Type B pancreatic cell (in vitro differentiated cells): ENCODE measurements at regions not wholly inside any gene's neighbourhood (a gene's known extent, or its start where the extent isn't known, plus 50 kb on each side); places are given as distances from the start of the nearest gene placed in this dataset.

Experiments
- DNase-seq: peaks from one replicate; pipeline ENCODE4 v3.0.0; 2021; ENCODE audit warnings: mixed read lengths; ENCODE audit not compliant: unreplicated experiment; ENCODE audit errors: extremely low spot score
- H3K27ac Mint-ChIP-seq: 2 replicates; pipeline ENCODE4 v1.8.0; 2021; ENCODE audit warnings: mild to moderate bottlenecking, mixed read lengths
- H3K27me3 Mint-ChIP-seq: 2 replicates; pipeline ENCODE4 v1.8.0; 2021; ENCODE audit warnings: mixed read lengths
- H3K36me3 Mint-ChIP-seq: 2 replicates; pipeline ENCODE4 v1.8.0; 2021; ENCODE audit warnings: mixed read lengths
- H3K4me1 Mint-ChIP-seq: one replicate; pipeline ENCODE4 v1.8.0; 2021; ENCODE audit warnings: mixed read lengths; ENCODE audit not compliant: unreplicated experiment
- H3K4me3 Mint-ChIP-seq: 2 replicates; pipeline ENCODE4 v1.8.0; 2021; ENCODE audit warnings: mild to moderate bottlenecking, mixed read lengths
- H3K9me3 Mint-ChIP-seq: 2 replicates; pipeline ENCODE4 v1.8.0; 2021; ENCODE audit warnings: mixed read lengths
- TF ChIP-seq, protein P1 (sequence below): fragments of 200-600 bp; sonication (generic); conservative IDR thresholded peaks from 2 replicates; pipeline ENCODE4 v1.5.0; 2021; ENCODE audit warnings: antibody characterized with exemption, mild to moderate bottlenecking

DNA sequence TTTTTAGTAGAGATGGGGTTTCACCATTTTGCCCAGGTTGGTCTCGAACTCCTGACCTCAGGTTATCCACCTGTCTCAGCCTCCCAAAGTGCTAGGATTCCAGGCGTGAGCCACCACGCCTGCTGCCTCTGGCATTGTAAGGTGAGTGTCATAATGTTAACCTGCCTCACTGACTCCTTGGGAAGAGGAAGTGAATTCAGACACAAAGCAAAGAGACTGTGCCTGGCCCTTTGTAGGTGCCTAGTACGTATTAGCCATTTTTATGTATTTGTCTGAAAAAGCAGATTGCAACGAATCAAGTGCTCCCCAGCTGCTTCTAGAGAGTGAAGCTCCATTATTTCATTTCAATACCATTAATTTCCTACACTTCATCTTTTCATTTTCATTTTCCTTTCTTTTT, 260.5 kb downstream of the SAMD5 start:
- Mint-ChIP-seq H3K27ac (no peak overlapping the region), H3K4me1 (peaks cover 4% of the 10 kb centered on the region), H3K9me3 (no peaks in the 10 kb centered on the region), H3K27me3 (no peaks in the 10 kb centered on the region), H3K4me3 (no peak overlapping the region), H3K36me3 (no peaks in the 10 kb centered on the region)
- TF ChIP-seq, protein P1, sequence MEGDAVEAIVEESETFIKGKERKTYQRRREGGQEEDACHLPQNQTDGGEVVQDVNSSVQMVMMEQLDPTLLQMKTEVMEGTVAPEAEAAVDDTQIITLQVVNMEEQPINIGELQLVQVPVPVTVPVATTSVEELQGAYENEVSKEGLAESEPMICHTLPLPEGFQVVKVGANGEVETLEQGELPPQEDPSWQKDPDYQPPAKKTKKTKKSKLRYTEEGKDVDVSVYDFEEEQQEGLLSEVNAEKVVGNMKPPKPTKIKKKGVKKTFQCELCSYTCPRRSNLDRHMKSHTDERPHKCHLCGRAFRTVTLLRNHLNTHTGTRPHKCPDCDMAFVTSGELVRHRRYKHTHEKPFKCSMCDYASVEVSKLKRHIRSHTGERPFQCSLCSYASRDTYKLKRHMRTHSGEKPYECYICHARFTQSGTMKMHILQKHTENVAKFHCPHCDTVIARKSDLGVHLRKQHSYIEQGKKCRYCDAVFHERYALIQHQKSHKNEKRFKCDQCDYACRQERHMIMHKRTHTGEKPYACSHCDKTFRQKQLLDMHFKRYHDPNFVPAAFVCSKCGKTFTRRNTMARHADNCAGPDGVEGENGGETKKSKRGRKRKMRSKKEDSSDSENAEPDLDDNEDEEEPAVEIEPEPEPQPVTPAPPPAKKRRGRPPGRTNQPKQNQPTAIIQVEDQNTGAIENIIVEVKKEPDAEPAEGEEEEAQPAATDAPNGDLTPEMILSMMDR = no peak
- no peak for DNase-seq

DNA sequence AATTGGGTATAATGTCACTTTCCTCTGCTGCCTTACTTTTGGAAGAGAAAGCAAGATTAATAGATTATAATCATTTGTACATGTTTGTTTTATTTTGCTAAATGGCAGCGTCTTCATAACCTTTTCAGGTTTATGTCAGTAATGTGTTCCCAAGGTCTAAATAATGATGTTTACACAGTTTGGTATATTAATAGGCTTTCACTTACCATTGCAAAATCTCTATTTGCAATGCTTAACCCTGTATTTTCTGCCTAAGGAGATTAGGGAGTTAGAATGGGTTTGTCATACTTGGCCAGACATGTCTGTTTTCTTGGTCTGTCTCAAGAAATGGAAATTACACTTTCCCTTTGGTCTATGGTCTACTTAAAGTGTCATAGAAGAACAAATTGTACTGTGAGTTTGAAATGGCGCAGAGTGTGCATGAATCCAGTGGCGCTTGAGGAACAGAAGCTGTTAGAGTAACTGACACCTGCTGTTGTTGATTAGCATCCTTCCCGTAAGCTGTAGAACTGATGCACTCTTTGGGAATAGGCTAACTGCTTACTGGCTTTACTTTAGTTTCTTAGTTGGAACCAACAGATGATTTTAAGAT, 261.1 kb downstream of the SAMD5 start:
- peaks cover 4% of the 10 kb centered on the region for H3K4me1 Mint-ChIP-seq
- H3K9me3 Mint-ChIP-seq = no peaks in the 10 kb centered on the region
- H3K4me3 Mint-ChIP-seq = no peak overlapping the region
- no peaks in the 10 kb centered on the region for H3K36me3 Mint-ChIP-seq
- TF ChIP-seq, protein P1 = no peak
- H3K27ac Mint-ChIP-seq = no peak overlapping the region
- no peaks in the 10 kb centered on the region for H3K27me3 Mint-ChIP-seq
- DNase-seq = no peak

DNA sequence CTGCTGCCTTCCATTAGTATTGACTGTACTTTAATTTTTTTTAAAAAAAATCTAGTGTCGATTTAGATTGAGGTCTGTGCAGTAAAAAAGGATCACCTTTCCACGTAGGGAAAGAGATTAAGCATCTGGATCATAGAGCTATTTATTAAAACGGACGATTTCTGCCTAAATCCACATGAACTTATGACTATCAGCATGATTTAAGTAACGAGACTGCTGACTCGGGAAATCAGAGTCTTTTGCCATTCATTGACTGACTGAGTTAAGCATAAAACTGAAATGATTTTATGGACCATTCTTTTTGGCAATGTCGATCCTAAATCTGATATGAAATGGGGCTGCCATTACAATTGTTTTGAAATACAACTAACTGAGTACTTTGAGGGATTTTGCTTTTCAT, 261.7 kb downstream of the SAMD5 start:
- Mint-ChIP-seq H3K9me3 (no peaks in the 10 kb centered on the region), H3K27me3 (no peaks in the 10 kb centered on the region), H3K36me3 (no peaks in the 10 kb centered on the region), H3K4me3 (no peak overlapping the region), H3K27ac (no peak overlapping the region), H3K4me1 (peaks cover 2% of the 10 kb centered on the region)
- DNase-seq = no peak
- TF ChIP-seq, protein P1 = no peak

DNA sequence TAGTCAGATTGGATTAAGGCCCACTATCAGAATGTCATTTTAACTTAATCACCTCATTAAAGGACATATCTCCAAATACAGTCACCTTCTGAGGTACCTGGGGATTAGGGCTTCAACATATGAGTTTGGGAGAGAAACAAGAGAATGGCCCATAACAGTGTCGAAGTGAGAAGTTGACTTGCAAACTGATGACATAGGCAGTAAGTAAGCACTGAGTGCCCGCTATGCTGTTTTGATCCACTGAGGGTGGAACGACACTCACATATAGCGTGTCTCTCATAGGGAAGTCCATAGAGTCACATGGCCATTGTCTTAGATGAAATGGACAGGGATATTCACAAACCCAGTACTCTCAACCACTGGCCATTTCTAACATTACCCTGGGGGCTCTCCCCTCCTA, 264.2 kb downstream of the SAMD5 start:
- Mint-ChIP-seq H3K36me3 (no peaks in the 10 kb centered on the region), H3K4me3 (no peak overlapping the region), H3K27ac (no peak overlapping the region), H3K4me1 (no peaks in the 10 kb centered on the region), H3K27me3 (peaks cover 3% of the 10 kb centered on the region), H3K9me3 (no peaks in the 10 kb centered on the region)
- TF ChIP-seq, protein P1 = no peak
- DNase-seq = no peak

DNA sequence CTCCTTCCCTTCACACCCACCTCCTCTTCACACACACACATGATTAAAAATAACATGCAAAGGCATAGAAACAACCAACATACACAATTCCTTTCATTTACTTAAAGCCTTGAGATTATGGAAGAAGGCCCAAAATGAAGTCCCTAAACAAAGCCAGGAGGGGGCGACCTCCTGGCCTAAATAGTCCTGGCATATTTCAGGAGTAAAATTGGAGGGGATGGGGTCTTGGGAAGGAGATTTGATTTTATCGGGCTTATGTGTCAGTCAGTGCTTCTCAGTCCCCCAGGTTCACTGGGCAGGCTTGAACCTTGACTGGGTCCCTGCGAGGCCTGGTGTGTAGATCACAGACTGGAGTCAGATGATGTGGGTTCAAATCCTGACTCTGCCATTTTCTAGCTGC, 266.4 kb downstream of the SAMD5 start:
- Mint-ChIP-seq H3K9me3 (no peaks in the 10 kb centered on the region), H3K4me3 (no peak overlapping the region), H3K27ac (no peak overlapping the region), H3K36me3 (no peaks in the 10 kb centered on the region), H3K4me1 (no peaks in the 10 kb centered on the region), H3K27me3 (peaks cover 3% of the 10 kb centered on the region)
- no peak for DNase-seq
- TF ChIP-seq, protein P1 = peak; percentile 61
